GM06990 (cell line): ENCODE measurements at regions not wholly inside any gene's neighbourhood (a gene's known extent, or its start where the extent isn't known, plus 50 kb on each side); places are given as distances from the start of the nearest gene placed in this dataset.
"Not testable (repeated sequence)": the region's sequence is repeated elsewhere in the genome, so short reads cannot be mapped to it uniquely, and the experiment has no call there.

Experiments used
- DNase-seq: peaks from one replicate; pipeline ENCODE4 v3.0.0-alpha.2; 2011; ENCODE audit not compliant: insufficient read length; ENCODE audit errors: extremely low read depth
- H3K27me3 ChIP-seq: replicated peaks from 2 replicates; pipeline ENCODE4 v1.6.0; 2011; ENCODE audit warnings: low read length; ENCODE audit not compliant: control insufficient read depth, insufficient read depth
- H3K36me3 ChIP-seq: 2 replicates; pipeline ENCODE4 v1.5.1; 2011; ENCODE audit warnings: low read length; ENCODE audit not compliant: control insufficient read depth, insufficient read depth
- H3K4me3 ChIP-seq: replicated peaks from 2 replicates; pipeline ENCODE4 v1.5.1; 2011; ENCODE audit warnings: low read depth, mild to moderate bottlenecking, control low read depth, low read length
- CTCF ChIP-seq: IDR thresholded peaks from 2 replicates; pipeline ENCODE4 v1.5.1; 2011; ENCODE audit warnings: low read length, control low read depth, mild to moderate bottlenecking, inconsistent platforms; ENCODE audit not compliant: insufficient read depth, poor library complexity, severe bottlenecking

GRCh38 chr3:157861076-157861765 is 245.0 kb downstream of the SHOX2 start:
- Histone ChIP-seq H3K27me3 (no peaks in the 10 kb centered on the region), H3K36me3 (no peaks in the 10 kb centered on the region), H3K4me3 (no peak overlapping the region)
- no peak for TF ChIP-seq CTCF
- no peak for DNase-seq

GRCh38 chr3:157859541-157859940 is 246.7 kb downstream of the SHOX2 start:
- TF ChIP-seq CTCF = no peak

GRCh38 chr3:157858821-157859220 is 247.4 kb downstream of the SHOX2 start:
- H3K27me3 ChIP-seq = no peaks in the 10 kb centered on the region
- H3K4me3 ChIP-seq = no peak overlapping the region
- no peak for TF ChIP-seq CTCF
- H3K36me3 ChIP-seq = no peaks in the 10 kb centered on the region
- no peak for DNase-seq

More at GRCh38 chr3:157859541-157859940, 246.7 kb downstream of the SHOX2 start:
- no peaks in the 10 kb centered on the region for H3K27me3 ChIP-seq
- no peak for DNase-seq
- H3K4me3 ChIP-seq = no peak overlapping the region
- H3K36me3 ChIP-seq = no peaks in the 10 kb centered on the region

GRCh38 chr3:157857440-157857839 is 248.8 kb downstream of the SHOX2 start:
- DNase-seq = no peak
- TF ChIP-seq CTCF = no peak
- H3K4me3 ChIP-seq = no peak overlapping the region
- H3K36me3 ChIP-seq = no peaks in the 10 kb centered on the region
- H3K27me3 ChIP-seq = no peaks in the 10 kb centered on the region

- no peak overlapping the region for H3K4me3 ChIP-seq
- no peaks in the 10 kb centered on the region for H3K36me3 ChIP-seq
- no peaks in the 10 kb centered on the region for H3K27me3 ChIP-seq
- no peak for TF ChIP-seq CTCF
- DNase-seq = no peak
These were observed 249.9 kb downstream of the SHOX2 start for GRCh38 chr3:157856078-157856939.

GRCh38 chr3:157845839-157846238 is 260.4 kb downstream of the SHOX2 start:
- not testable (repeated sequence) for H3K4me3 ChIP-seq, H3K27me3 ChIP-seq, DNase-seq, H3K36me3 ChIP-seq
